HG03095 (cell line): ENCODE measurements at regions not wholly inside any gene's neighbourhood (a gene's known extent, or its start where the extent isn't known, plus 50 kb on each side); places are given as distances from the start of the nearest gene placed in this dataset.

Experiments
- ATAC-seq: cut with Tn5 transposase; IDR thresholded peaks from one replicate; pipeline ENCODE4 v1.9.1; 2021; ENCODE audit warnings: moderate library complexity; ENCODE audit not compliant: unreplicated experiment

- no peak for ATAC-seq
Observed at GRCh38 chr15:81548365-81549130, 174.5 kb upstream of the TMC3 start.

- ATAC-seq: no peak
Observed at GRCh38 chr15:81547521-81548132, 173.6 kb upstream of the TMC3 start.

- no peak for ATAC-seq
Observed at GRCh38 chr15:81544385-81544784, 170.4 kb upstream of the TMC3 start.

GRCh38 chr15:81540909-81541308 is 166.9 kb upstream of the TMC3 start:
- ATAC-seq: no peak

- ATAC-seq: no peak
Observed at GRCh38 chr15:81536356-81536755, 162.3 kb upstream of the TMC3 start.

- no peak for ATAC-seq
Observed at GRCh38 chr15:81534124-81534523, 160.1 kb upstream of the TMC3 start.

GRCh38 chr15:81532001-81532400 is 158.0 kb upstream of the TMC3 start:
- no peak for ATAC-seq

GRCh38 chr15:81531109-81531592 is 157.1 kb upstream of the TMC3 start:
- ATAC-seq: no peak

GRCh38 chr15:81530271-81530691 is 156.3 kb upstream of the TMC3 start:
- ATAC-seq: no peak

- no peak for ATAC-seq
Observed at GRCh38 chr15:81529481-81529880, 155.5 kb upstream of the TMC3 start.

- no peak for ATAC-seq
Observed at GRCh38 chr15:81526029-81526428, 152.0 kb upstream of the TMC3 start.

- no peak for ATAC-seq
Observed at GRCh38 chr15:81524496-81524895, 150.5 kb upstream of the TMC3 start.

GRCh38 chr15:81523867-81524266 is 149.9 kb upstream of the TMC3 start:
- no peak for ATAC-seq

GRCh38 chr15:81520480-81520879 is 146.5 kb upstream of the TMC3 start:
- ATAC-seq: no peak

GRCh38 chr15:81516461-81516860 is 142.4 kb upstream of the TMC3 start:
- ATAC-seq: no peak

GRCh38 chr15:81516012-81516411 is 142.0 kb upstream of the TMC3 start:
- ATAC-seq: no peak

GRCh38 chr15:81514725-81515124 is 140.7 kb upstream of the TMC3 start:
- ATAC-seq: no peak

GRCh38 chr15:81511138-81511537 is 137.1 kb upstream of the TMC3 start:
- ATAC-seq: no peak

- ATAC-seq: no peak
Observed at GRCh38 chr15:81507831-81508230, 133.8 kb upstream of the TMC3 start.

- ATAC-seq: no peak
Observed at GRCh38 chr15:81506936-81507335, 132.9 kb upstream of the TMC3 start.

- ATAC-seq: no peak
Observed at GRCh38 chr15:81506071-81506470, 132.1 kb upstream of the TMC3 start.

- ATAC-seq: no peak
Observed at GRCh38 chr15:81504170-81504905, 130.3 kb upstream of the TMC3 start.
